Osteoblast (primary cell): ENCODE measurements at regions not wholly inside any gene's neighbourhood (a gene's known extent, or its start where the extent isn't known, plus 50 kb on each side); places are given as distances from the start of the nearest gene placed in this dataset.

ENCODE experiments used
- DNase-seq: peaks from one replicate; pipeline ENCODE4 v3.0.0; 2011; ENCODE audit warnings: low spot score, mixed read lengths; ENCODE audit not compliant: insufficient read length; ENCODE audit errors: missing footprints
- H2AFZ ChIP-seq: 2 replicates; pipeline ENCODE4 v1.6.0; 2011; ENCODE audit warnings: mild to moderate bottlenecking, low read length
- H3K27ac ChIP-seq: 2 replicates; pipeline ENCODE4 v1.5.1; 2011; ENCODE audit warnings: mild to moderate bottlenecking, low read depth, low read length, moderate library complexity
- H3K27me3 ChIP-seq: 2 replicates; pipeline ENCODE4 v1.6.0; 2012; ENCODE audit warnings: mild to moderate bottlenecking, control low read depth, inconsistent platforms, low read length, moderate library complexity; ENCODE audit not compliant: insufficient read depth
- H3K36me3 ChIP-seq: 2 replicates; pipeline ENCODE4 v1.5.1; 2011; ENCODE audit warnings: mild to moderate bottlenecking, low read length, control low read depth, moderate library complexity; ENCODE audit not compliant: insufficient read depth
- H3K4me1 ChIP-seq: 2 replicates; pipeline ENCODE4 v1.5.1; 2011; ENCODE audit warnings: mild to moderate bottlenecking, low read length, control low read depth, moderate library complexity; ENCODE audit not compliant: insufficient read depth
- H3K4me2 ChIP-seq: 2 replicates; pipeline ENCODE4 v1.6.0; 2011; ENCODE audit warnings: mild to moderate bottlenecking, low read length; ENCODE audit not compliant: insufficient read depth
- H3K4me3 ChIP-seq: fragments of 200-600 bp; sonication (generic); 3 replicates; pipeline ENCODE4 v1.5.1; 2012; ENCODE audit warnings: mild to moderate bottlenecking, low read length, inconsistent platforms; ENCODE audit not compliant: insufficient read depth
- H3K79me2 ChIP-seq: 2 replicates; pipeline ENCODE4 v1.6.0; 2012; ENCODE audit warnings: mild to moderate bottlenecking, low read length, control low read depth, inconsistent platforms; ENCODE audit not compliant: insufficient read depth
- H3K9me3 ChIP-seq: 2 replicates; pipeline ENCODE4 v1.5.1; 2011; ENCODE audit warnings: low read depth, low read length, control low read depth
- H4K20me1 ChIP-seq: 2 replicates; pipeline ENCODE4 v1.6.0; 2012; ENCODE audit warnings: mild to moderate bottlenecking, low read length, control low read depth; ENCODE audit not compliant: insufficient read depth
- TF ChIP-seq, protein P1 (sequence below): IDR thresholded peaks from 2 replicates; pipeline ENCODE4 v1.5.1; 2011; ENCODE audit warnings: mild to moderate bottlenecking, low read depth, low read length, moderate library complexity; ENCODE audit errors: extremely low read depth

- no peak overlapping the region for H3K4me2 ChIP-seq
- no peaks in the 10 kb centered on the region for H3K27me3 ChIP-seq
- H4K20me1 ChIP-seq = no peaks in the 10 kb centered on the region
- DNase-seq = peak; percentile 62
- TF ChIP-seq, protein P1, sequence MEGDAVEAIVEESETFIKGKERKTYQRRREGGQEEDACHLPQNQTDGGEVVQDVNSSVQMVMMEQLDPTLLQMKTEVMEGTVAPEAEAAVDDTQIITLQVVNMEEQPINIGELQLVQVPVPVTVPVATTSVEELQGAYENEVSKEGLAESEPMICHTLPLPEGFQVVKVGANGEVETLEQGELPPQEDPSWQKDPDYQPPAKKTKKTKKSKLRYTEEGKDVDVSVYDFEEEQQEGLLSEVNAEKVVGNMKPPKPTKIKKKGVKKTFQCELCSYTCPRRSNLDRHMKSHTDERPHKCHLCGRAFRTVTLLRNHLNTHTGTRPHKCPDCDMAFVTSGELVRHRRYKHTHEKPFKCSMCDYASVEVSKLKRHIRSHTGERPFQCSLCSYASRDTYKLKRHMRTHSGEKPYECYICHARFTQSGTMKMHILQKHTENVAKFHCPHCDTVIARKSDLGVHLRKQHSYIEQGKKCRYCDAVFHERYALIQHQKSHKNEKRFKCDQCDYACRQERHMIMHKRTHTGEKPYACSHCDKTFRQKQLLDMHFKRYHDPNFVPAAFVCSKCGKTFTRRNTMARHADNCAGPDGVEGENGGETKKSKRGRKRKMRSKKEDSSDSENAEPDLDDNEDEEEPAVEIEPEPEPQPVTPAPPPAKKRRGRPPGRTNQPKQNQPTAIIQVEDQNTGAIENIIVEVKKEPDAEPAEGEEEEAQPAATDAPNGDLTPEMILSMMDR = no peak
- H3K4me3 ChIP-seq = no peak overlapping the region
- no peak overlapping the region for H2AFZ ChIP-seq
- no peaks in the 10 kb centered on the region for H3K79me2 ChIP-seq
- no peaks in the 10 kb centered on the region for H3K9me3 ChIP-seq
- peaks cover 11% of the 10 kb centered on the region for H3K4me1 ChIP-seq
- H3K27ac ChIP-seq = peak overlapping the region; percentile 24
- no peaks in the 10 kb centered on the region for H3K36me3 ChIP-seq
These were observed 638.0 kb upstream of the ZEB2 start for GRCh38 chr2:145157741-145158591.

- Histone ChIP-seq H3K36me3 (no peaks in the 10 kb centered on the region), H3K9me3 (no peaks in the 10 kb centered on the region), H3K4me2 (no peak overlapping the region), H3K79me2 (no peaks in the 10 kb centered on the region), H3K27ac (no peak overlapping the region), H3K27me3 (no peaks in the 10 kb centered on the region), H4K20me1 (no peaks in the 10 kb centered on the region), H2AFZ (no peak overlapping the region), H3K4me1 (peaks cover 11% of the 10 kb centered on the region), H3K4me3 (no peak overlapping the region)
- TF ChIP-seq, protein P1 = no peak
- DNase-seq = no peak
These were observed 637.2 kb upstream of the ZEB2 start for GRCh38 chr2:145157036-145157675.

DNA sequence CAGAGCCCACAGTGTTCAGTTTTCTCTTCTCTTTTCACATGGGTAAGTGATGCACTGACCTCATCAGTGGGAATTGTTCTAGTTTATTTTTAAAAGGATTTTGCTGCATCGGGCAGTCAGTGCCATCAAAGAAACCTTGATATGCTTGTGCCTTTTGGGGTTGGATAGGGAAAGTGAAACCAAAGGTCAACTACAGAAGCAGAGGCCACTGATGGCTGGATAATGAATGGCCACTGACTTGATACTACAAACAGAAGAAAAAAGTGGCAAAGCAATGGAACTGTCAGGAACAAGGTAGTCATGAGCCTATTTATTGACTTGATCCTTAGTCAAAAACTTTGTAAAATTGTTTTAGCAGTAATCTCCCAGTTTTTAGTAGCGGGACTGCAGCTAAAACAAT is 636.3 kb upstream of the ZEB2 start:
- Histone ChIP-seq H3K9me3 (no peaks in the 10 kb centered on the region), H3K36me3 (no peaks in the 10 kb centered on the region), H3K4me1 (peaks cover 11% of the 10 kb centered on the region), H3K27ac (no peak overlapping the region), H3K27me3 (no peaks in the 10 kb centered on the region), H4K20me1 (no peaks in the 10 kb centered on the region), H3K79me2 (no peaks in the 10 kb centered on the region), H3K4me3 (no peak overlapping the region), H3K4me2 (no peak overlapping the region), H2AFZ (no peak overlapping the region)
- no peak for DNase-seq
- TF ChIP-seq, protein P1 = no peak

DNA sequence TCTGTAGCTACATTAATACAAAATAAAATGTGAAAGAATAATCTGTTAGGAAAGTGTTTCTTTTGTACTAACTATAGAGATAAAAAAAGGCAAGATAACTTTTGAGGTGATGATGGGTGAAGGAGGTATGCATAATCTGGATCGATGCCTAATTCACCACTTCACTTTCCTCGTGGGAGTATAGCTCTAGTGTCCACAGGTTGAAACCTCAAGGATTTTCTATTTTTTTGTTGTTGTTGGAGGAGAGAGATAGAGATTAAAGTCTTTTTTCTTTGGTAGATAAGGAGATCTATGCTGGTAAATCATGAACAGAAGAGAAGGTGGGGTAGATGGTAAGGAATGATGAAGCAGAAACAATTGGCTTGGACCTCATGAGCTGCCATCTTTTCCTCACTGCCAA is 635.3 kb upstream of the ZEB2 start:
- Histone ChIP-seq H2AFZ (no peak overlapping the region), H3K36me3 (no peaks in the 10 kb centered on the region), H3K4me3 (no peak overlapping the region), H3K9me3 (no peaks in the 10 kb centered on the region), H3K4me2 (no peak overlapping the region), H3K4me1 (peaks cover 11% of the 10 kb centered on the region), H4K20me1 (no peaks in the 10 kb centered on the region), H3K27ac (no peak overlapping the region), H3K27me3 (no peaks in the 10 kb centered on the region), H3K79me2 (no peaks in the 10 kb centered on the region)
- DNase-seq = no peak
- TF ChIP-seq, protein P1 = no peak
